ENCODE measurements at regions not wholly inside any gene's neighbourhood (a gene's known extent, or its start where the extent isn't known, plus 50 kb on each side); places are given as distances from the start of the nearest gene placed in this dataset.

DNA sequence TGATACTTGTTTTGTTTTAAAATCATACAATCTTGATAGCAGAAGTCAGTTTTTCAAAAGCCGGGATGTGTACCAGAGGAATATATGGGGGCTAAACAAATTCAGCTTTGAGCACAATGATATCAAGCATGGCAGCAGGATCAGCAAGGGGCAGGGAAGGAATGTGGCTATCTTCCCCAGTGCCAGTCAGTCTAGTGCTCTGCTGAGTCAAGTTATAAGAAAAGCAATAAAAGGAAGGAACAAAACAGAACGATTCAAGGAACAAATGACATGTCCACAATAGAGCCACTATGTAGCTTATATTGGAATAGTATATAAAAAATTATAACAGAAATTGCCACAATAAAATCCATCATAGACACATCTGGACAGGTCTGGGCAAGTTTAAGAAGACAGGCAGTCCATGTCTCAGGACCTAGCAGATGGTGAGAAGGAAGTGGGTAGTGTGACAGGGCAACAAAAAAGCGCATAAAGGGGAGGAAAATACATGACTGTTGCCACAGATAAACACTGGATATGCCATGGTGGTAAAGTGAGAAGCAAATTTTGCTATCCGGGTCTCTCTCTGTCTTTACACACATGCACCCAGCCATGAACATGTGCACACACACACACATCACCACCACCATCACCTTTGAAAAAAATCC is 518.2 kb upstream of the HTR2C start:
- TF ChIP-seq CTCF (IDR thresholded peaks at IDR 0.05), result no peak
- TF ChIP-seq POLR2A (IDR thresholded peaks at IDR 0.05), result no peak

All from right lobe of liver (tissue), 4 donors.